Superior temporal gyrus (tissue), 1 donor: ENCODE measurements at regions not wholly inside any gene's neighbourhood (a gene's known extent, or its start where the extent isn't known, plus 50 kb on each side); places are given as distances from the start of the nearest gene placed in this dataset.

Experiments
- DNase-seq: peaks from one replicate; pipeline ENCODE4 v3.0.0-alpha.2; 2016; ENCODE audit errors: extremely low spot score

DNA sequence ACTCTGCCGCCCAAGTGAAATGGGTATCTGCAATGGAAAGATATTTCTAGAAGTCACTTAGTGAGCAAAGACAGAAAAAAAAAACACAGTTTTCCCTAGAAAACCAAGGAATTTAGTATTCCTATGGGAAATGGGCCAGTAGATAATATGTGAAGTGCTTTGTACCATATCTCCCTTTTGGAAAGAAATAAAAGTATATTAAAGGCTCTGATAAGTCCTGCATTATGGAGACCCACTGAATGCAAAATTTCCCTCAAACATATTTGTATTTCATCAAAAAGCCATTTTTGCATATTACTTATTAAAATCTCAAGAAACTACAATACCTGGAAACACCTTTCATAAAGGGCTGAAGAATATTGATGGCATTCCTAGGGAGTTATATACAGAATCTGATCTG lies 51.6 kb upstream of the DYNLRB2 start:
- DNase-seq, result no peak

DNA sequence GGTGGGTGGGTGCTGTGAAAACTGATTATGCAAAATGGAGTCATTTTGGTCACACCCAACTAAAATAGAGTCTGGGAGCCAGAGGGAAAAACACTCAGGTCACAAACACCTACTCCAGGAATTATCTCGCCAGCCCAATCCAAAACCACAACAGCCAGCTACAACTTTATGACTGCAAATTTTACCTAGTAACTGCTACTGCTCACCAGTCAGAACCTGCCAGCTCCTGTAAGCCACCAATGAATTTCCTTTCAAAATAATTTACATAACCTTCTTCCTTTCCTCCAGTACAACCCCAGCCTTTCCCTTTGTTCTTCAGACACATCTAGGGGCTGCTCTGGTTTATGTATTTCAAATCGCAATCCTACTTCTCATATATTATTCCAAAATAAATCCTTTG lies 52.6 kb upstream of the DYNLRB2 start:
- no peak for DNase-seq

DNA sequence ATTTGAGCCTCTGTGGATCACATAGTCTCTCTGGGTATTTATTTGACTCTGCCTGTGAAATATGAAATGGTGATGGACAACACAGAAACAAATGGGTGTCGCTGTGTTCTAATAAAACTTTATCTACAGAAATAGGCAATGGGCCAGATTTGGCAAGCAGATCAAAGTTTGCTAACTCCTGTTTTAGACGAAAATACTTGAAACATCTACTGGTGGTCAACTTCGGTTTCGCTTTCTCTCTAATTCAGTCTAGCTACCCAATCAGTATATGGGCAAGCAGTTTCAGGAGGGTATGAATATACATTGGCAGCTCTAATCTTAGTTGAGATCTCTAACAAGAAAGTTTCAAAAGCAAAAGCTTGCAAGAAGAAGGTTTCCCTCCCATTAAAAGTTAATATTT lies 60.1 kb upstream of the DYNLRB2 start:
- no peak for DNase-seq

DNA sequence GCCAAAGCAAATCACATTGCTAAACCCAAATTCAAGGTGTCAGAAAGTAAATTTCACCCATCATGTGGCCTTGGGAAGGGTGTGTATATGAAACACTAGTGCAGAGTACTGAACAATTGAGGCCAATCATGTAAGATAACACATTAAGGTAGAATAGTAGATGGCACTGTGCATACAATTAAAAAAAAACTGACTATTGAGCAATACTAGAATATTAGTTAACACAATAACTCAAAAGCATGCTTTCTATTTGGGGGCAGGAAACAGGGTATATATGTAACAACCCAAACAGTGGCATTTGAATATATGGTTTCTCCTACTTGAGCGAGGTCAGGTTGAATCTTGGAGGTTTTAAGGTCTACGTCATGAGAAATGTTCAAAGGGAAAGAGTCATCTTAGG lies 63.0 kb upstream of the DYNLRB2 start:
- DNase-seq, result no peak

DNA sequence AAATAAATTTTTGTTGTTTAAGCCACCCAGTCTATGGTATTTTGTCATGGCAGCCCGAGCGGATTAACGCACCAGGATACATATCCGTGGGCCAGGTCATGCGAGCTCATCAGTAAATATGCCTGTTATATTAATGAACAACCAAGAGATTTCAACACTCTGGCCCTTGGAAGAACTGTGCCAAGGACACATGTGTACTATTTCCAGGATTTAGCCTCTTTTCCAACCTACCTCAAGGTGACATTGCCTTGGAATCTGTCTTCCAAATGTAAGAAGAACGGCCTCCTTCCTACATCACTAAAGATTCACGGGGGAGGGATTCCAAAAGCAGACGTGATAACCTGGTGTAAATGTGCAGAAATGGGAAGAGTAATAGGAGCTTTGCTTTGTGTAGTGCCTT lies 72.8 kb upstream of the DYNLRB2 start:
- DNase-seq, result no peak

DNA sequence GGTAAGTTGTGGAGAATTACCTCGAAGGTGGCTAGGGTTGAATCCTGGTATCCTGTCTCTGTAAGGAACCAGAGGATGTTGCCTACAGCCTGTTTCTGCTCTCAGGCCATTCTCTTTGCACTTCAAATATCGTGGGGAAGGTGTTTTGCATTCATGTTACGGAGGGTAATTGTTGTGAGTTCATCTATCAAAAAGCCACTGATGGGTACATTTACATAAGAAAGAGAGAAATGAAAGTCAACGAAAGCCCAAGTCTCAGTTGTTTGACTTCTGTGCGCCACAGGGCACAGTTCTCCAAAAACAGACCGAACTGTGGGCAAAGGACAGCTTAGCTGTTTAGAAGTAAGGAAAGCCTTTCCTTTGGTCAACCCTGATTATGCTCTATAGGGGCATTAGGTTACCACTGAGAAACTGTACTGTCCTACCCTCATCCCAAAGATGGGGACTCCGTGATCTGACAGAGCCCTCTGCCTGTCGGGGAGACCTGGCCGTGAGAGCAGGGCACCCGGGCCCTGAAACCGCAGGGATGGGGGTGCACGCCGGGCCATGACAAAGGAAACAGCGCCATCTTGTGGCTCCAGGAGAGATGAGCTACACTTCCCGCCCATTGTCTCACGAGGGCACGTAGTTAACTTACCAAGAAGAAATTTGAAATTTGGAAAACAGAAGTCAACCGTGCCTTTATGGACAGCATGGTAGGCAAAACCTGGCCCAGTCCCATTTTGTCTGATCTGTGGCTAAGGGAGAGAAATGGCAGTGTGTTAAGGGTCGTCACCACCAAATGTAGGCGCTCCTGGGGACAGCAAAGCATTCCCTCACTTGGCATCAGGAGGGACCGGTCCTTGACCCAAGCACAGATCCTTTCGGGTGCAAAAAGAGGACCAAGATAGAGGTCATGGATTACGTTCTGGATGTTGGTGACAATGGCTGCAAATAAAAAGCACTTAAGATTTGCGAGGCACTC lies 74.5 kb upstream of the DYNLRB2 start:
- peak; percentile 87 for DNase-seq

GRCh38 chr16:80463751-80464495 lies 76.9 kb upstream of the DYNLRB2 start:
- no peak for DNase-seq

DNA sequence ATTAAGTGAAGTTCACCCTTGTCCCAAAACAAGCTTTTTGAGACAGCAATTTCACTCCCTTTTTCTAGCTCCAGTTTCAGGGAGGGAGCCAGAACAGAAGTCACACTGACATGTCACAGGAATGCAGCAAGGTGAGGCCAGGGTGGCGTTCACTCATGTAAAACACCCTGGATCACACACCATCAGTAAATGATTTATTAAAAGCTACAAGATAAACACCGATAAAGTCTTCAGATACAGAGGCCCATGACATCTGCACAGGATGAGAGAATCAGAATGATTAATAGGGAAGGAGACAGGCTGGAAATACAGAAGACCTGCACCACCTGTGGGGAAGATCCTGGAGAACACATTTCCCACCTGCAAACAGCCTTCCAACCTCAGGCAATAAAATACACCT lies 77.5 kb upstream of the DYNLRB2 start:
- no peak for DNase-seq

- no peak for DNase-seq
Measured at GRCh38 chr16:80462917-80463316, 77.9 kb upstream of the DYNLRB2 start.

GRCh38 chr16:80460988-80461387 lies 79.8 kb upstream of the DYNLRB2 start:
- no peak for DNase-seq

DNA sequence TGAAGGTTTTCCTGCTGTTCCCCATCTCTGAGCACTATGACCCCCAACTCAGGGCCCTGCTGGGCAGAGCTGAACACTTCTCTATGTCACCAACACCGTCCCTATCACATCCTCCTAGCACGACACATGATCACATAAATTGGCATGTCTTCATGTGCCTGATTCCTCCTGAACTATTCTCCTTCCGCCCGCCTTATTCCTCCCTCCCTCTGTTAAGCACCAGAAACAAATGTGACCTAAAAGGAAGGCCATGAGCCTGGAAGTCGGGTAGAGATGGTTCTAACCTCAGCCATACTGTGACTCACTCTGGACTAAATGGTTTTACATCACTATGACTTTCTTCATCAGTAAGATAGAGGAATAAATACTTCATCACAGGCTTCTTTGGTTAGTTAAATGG lies 80.8 kb upstream of the DYNLRB2 start:
- no peak for DNase-seq

DNA sequence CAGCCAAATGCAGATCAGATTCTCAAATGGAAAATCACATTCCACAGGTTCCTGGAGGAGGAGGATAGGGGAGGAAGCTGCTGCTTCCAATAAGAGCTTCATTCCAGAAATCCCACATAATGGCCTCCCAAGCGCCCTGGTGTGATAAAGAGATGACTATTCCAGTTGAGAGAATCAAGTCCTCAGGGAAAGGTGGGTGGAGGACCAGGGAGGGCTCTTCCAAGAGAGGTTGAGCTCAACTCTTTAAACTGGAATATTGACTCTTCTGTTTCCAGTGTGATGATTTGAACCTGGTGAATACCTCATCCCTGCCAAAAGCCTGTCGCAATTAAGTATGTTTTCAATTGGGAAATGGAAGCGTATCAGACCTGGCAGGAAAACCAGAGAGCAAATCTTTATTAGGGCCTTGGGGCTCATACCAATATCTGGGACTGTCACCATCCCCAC lies 81.4 kb upstream of the DYNLRB2 start:
- DNase-seq, result no peak

DNA sequence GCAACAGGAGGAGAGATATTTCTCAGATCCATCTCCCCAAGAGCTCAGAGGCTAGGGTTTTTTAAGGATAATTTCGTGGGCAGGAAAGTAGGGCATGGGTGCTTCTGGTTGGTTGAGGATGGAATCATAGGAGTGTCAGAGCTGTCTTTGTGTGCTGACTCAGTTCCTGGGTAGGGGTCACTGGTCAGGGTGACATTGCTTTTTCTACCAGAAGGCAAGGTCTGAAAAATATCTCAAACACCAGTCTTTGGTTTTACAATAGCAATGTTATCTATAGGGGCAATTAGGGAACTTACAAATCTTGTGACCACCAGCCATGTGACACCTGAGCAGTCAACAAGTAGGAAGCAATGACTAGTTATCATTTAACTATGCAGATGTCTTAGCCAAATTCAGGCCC lies 82.9 kb upstream of the DYNLRB2 start:
- DNase-seq, result no peak

- no peak for DNase-seq
Measured at GRCh38 chr16:80454802-80455201, 86.0 kb upstream of the DYNLRB2 start.

DNA sequence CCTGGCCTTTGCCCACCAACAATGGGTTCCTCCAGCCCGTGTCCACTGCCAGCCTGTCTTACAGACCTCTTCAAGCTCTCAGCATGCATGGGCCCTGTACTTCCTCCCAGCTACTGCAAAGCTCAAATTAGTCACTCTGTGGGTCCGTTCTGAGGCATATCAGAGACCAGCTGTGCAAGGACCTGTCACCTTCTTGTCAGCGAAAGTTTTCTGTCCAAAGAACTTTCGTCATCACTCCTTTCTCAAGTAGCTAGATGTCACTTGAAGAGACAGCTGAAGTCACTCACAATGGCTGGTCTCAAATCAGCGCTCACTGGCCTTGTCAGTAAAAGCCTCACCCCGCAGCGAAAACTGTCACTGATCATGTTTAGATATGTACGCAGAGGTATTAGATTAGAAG lies 91.4 kb upstream of the DYNLRB2 start:
- no peak for DNase-seq

GRCh38 chr16:80447241-80447640 lies 93.6 kb upstream of the DYNLRB2 start:
- no peak for DNase-seq

DNA sequence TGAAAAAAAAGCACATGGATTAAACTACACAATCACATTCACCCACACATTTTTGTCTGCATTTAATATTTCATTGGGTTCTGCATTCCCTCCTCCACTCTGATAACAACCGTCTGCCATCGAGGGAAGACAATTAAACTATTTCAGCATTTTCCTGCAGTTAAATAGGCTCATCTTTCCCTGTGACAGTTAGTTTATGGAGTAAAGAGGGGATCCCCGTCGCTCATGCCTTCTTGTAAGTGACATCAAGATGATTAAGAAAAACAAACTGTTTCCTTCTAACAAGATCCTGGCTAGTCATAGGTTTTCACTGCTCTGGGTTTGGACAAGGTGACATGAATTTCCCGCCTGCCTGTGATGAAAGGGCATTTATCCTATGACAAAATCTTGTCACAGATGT lies 98.0 kb upstream of the DYNLRB2 start:
- no peak for DNase-seq

- no peak for DNase-seq
Measured at GRCh38 chr16:80441935-80442334, 98.9 kb upstream of the DYNLRB2 start.

DNA sequence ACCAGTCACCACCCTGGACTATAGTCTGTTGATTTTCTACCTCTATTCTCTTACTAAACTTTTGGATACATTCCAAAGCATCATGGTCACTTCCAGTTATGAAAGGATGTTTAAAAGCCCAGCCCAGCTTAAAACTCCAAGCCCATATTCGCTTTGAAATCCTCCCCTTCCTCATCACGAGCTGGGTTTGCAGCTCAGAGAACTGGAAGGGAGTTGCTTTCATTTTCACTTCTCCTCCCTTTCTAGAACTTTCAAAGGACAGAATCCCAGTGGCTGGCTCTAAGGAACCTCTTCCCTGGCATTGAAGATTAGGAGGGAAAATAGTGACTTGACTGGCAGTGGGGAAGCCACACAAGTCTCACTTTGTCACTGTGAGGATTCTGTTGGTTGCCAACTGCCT lies 100.1 kb upstream of the DYNLRB2 start:
- no peak for DNase-seq

GRCh38 chr16:80437707-80438106 lies 103.1 kb upstream of the DYNLRB2 start:
- no peak for DNase-seq

GRCh38 chr16:80436510-80436909 lies 104.3 kb upstream of the DYNLRB2 start:
- no peak for DNase-seq

DNA sequence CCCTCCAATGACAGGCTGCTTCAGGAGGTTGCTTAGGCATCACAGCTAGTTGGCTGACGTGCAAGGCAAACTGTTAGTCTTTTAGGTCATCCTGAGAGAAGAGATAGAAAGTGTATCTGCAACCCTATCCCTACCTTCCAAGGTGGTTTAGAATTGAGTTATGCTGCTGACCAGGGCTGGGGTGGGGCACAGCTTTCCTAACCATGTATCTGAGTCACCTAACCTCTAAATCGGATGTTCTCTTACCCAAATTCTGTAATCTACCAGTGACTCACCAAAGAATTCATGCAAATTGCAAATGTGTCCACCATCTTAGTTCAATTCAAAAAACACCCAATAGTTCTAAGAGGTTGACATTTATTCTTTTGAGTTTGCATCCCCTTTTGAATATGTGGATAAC lies 107.2 kb upstream of the DYNLRB2 start:
- no peak for DNase-seq

- DNase-seq, result no peak
Measured at GRCh38 chr16:80427795-80428194, 113.0 kb upstream of the DYNLRB2 start.
